ENCODE measurements at regions not wholly inside any gene's neighbourhood (a gene's known extent, or its start where the extent isn't known, plus 50 kb on each side); places are given as distances from the start of the nearest gene placed in this dataset.
"Not testable (repeated sequence)": the region's sequence is repeated elsewhere in the genome, so short reads cannot be mapped to it uniquely, and the experiment has no call there.

GRCh38 chr2:83224591-83225200, 1234.4 kb downstream of the SUCLG1 start:
- no peak for DNase-seq

GRCh38 chr2:83221258-83221657, 1237.8 kb downstream of the SUCLG1 start:
- no peak for DNase-seq

- no peak for DNase-seq
Measured at GRCh38 chr2:83217854-83218253, 1241.2 kb downstream of the SUCLG1 start.

GRCh38 chr2:83196225-83196624, 1262.9 kb downstream of the SUCLG1 start:
- no peak for DNase-seq

GRCh38 chr2:83191316-83191715, 1267.8 kb downstream of the SUCLG1 start:
- DNase-seq: no peak

GRCh38 chr2:83186105-83186760, 1272.8 kb downstream of the SUCLG1 start:
- DNase-seq: no peak

GRCh38 chr2:83180862-83181530, 1278.1 kb downstream of the SUCLG1 start:
- DNase-seq: not testable (repeated sequence)

- no peak for DNase-seq
Measured at GRCh38 chr2:83176539-83176938, 1282.5 kb downstream of the SUCLG1 start.

- no peak for DNase-seq
Measured at GRCh38 chr2:83172841-83173240, 1286.2 kb downstream of the SUCLG1 start.

GRCh38 chr2:83168377-83168776, 1290.7 kb downstream of the SUCLG1 start:
- DNase-seq: no peak

- DNase-seq: no peak
Measured at GRCh38 chr2:83162421-83162820, 1296.7 kb downstream of the SUCLG1 start.

- DNase-seq: no peak
Measured at GRCh38 chr2:83160571-83160970, 1298.5 kb downstream of the SUCLG1 start.

GRCh38 chr2:83155826-83156225, 1303.3 kb downstream of the SUCLG1 start:
- no peak for DNase-seq

GRCh38 chr2:83143946-83144345, 1315.1 kb downstream of the SUCLG1 start:
- no peak for DNase-seq

- no peak for DNase-seq
Measured at GRCh38 chr2:83142934-83143333, 1316.1 kb downstream of the SUCLG1 start.

- no peak for DNase-seq
Measured at GRCh38 chr2:83115606-83116005, 1343.5 kb downstream of the SUCLG1 start.

- DNase-seq: no peak
Measured at GRCh38 chr2:83115155-83115554, 1343.9 kb downstream of the SUCLG1 start.

- no peak for DNase-seq
Measured at GRCh38 chr2:83113953-83114352, 1345.1 kb downstream of the SUCLG1 start.

GRCh38 chr2:83112858-83113257, 1346.2 kb downstream of the SUCLG1 start:
- no peak for DNase-seq

GRCh38 chr2:83109284-83109683, 1349.8 kb downstream of the SUCLG1 start:
- DNase-seq: no peak

GRCh38 chr2:83106853-83107252, 1352.2 kb downstream of the SUCLG1 start:
- DNase-seq: no peak

GRCh38 chr2:83104202-83104601, 1354.9 kb downstream of the SUCLG1 start:
- DNase-seq: no peak

- no peak for DNase-seq
Measured at GRCh38 chr2:83103613-83104012, 1355.5 kb downstream of the SUCLG1 start.

- DNase-seq: not testable (repeated sequence)
Measured at GRCh38 chr2:83089051-83089450, 1370.0 kb downstream of the SUCLG1 start.

Measured in activated naive CD4-positive, alpha-beta T cell treated with Interleukin-2 at 50 U/mL for 16 hours (primary cell).